Stomach (tissue), 4 donors: ENCODE measurements at regions not wholly inside any gene's neighbourhood (a gene's known extent, or its start where the extent isn't known, plus 50 kb on each side); places are given as distances from the start of the nearest gene placed in this dataset.

Experiments
- CTCF ChIP-seq, 7 experiments: fragments of 450-650 bp in 4 of 7; fragments of 200-600 bp in 3 of 7; sonication (generic) in 3 of 7; IDR thresholded peaks; one replicate each; pipeline ENCODE4 v1.5.1; 2016 to 2019; ENCODE audit warnings: antibody characterized with exemption in 7 of 7, control low read depth in 2 of 7, mild to moderate bottlenecking in 1 of 7
- EP300 ChIP-seq: sonication (generic); formaldehyde crosslinking; IDR thresholded peaks from one replicate; pipeline ENCODE4 v1.6.1; 2017; ENCODE audit warnings: antibody characterized with exemption
- POLR2A ChIP-seq, 4 donors: fragments of 450-650 bp; IDR thresholded peaks; one replicate each; pipeline ENCODE4 v1.6.1; 2016; ENCODE audit warnings: antibody characterized with exemption in 4 of 4, control low read depth in 2 of 4, mild to moderate bottlenecking in 1 of 4, moderate library complexity in 1 of 4
- POLR2AphosphoS5 ChIP-seq, 3 donors: sonication (generic); formaldehyde crosslinking; IDR thresholded peaks; one replicate each; pipeline ENCODE4 v1.6.1; 2016; ENCODE audit warnings: antibody characterized with exemption in 3 of 3

GRCh38 chr18:68462148-68462547 lies 252.8 kb downstream of the TMX3 start:
- TF ChIP-seq CTCF (IDR thresholded peaks at IDR 0.05) (no peak), POLR2A (IDR thresholded peaks at IDR 0.05) (no peak), POLR2AphosphoS5 (IDR thresholded peaks at IDR 0.05) (no peak), EP300 (no peak)
